ENCODE measurements at regions not wholly inside any gene's neighbourhood (a gene's known extent, or its start where the extent isn't known, plus 50 kb on each side); places are given as distances from the start of the nearest gene placed in this dataset.

DNA sequence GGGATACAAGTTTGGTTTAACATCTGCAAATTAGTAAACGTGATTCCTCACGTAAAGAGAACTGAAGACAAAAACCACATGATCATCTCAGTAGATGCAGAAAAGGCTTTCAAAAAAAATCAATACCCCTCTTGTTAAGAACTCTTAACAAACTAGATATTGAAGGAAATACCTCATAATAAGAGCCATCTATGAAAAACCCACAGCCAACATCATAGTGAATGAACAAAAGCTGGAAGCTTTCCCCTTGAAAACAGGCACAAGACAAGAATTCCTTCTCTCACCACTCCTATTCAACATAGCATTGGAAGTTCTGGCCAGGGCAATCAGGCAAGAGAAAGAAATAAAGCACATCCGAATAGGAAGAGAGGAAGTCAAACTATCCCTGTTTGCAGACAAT lies 160.5 kb downstream of the CSNK2A3 start:
- no peak overlapping the region for H3K4me3 ChIP-seq (ENCODE audit: low read length)
- no peaks in the 10 kb centered on the region for H3K36me3 ChIP-seq (ENCODE audit: insufficient read depth, low read length)
- H3K4me1 ChIP-seq (ENCODE audit: insufficient read depth, low read length) = no peaks in the 10 kb centered on the region
- ATAC-seq (ENCODE audit: poor library complexity) (no peak), DNase-seq (no peak)
- H3K27me3 ChIP-seq (ENCODE audit: control insufficient read depth in 1 of 2, insufficient read depth in 2 of 2, low read length in 2 of 2) = peaks cover 0 to 3% of the 10 kb centered on the region in 2 experiments
- Mint-ChIP-seq H3K9me3 (peaks cover 18% of the 10 kb centered on the region), H3K4me3 (no peak overlapping the region), H3K4me1 (ENCODE audit: low read depth) (no peaks in the 10 kb centered on the region), H3K27ac (no peak overlapping the region), H3K36me3 (ENCODE audit: low read depth) (no peaks in the 10 kb centered on the region), H3K27me3 (no peaks in the 10 kb centered on the region)
- POLR2A ChIA-PET = no interaction called here
- TF ChIP-seq CTCF (IDR thresholded peaks at IDR 0.05) = no peak
- H3K27ac ChIP-seq (ENCODE audit: low read depth in 1 of 2, low read length in 2 of 2) = no peak overlapping the region
- intact Hi-C loops (cut with DNase I, micrococcal nuclease) = no loop called here
- H3K9me3 ChIP-seq (ENCODE audit: control insufficient read depth in 1 of 2, insufficient read depth in 1 of 2, low read length in 2 of 2) = peaks cover 4 to 10% of the 10 kb centered on the region in 2 experiments
- CTCF ChIA-PET = no interaction called here

- no peak for ATAC-seq (ENCODE audit: poor library complexity)
- ChIA-PET CTCF (no interaction called here), POLR2A (no interaction called here)
- no peak for TF ChIP-seq CTCF (IDR thresholded peaks at IDR 0.05)
- H3K4me1 ChIP-seq (ENCODE audit: insufficient read depth, low read length) = no peaks in the 10 kb centered on the region
- H3K4me1 Mint-ChIP-seq (ENCODE audit: low read depth) = no peaks in the 10 kb centered on the region
- peaks cover 0 to 3% of the 10 kb centered on the region in 2 experiments for H3K27me3 ChIP-seq (ENCODE audit: control insufficient read depth in 1 of 2, insufficient read depth in 2 of 2, low read length in 2 of 2)
- H3K27me3 Mint-ChIP-seq = no peaks in the 10 kb centered on the region
- no peak overlapping the region for H3K4me3 Mint-ChIP-seq
- H3K27ac Mint-ChIP-seq = no peak overlapping the region
- H3K36me3 Mint-ChIP-seq (ENCODE audit: low read depth) = no peaks in the 10 kb centered on the region
- peaks cover 17% of the 10 kb centered on the region for H3K9me3 Mint-ChIP-seq
- no peak overlapping the region for H3K27ac ChIP-seq (ENCODE audit: low read depth in 1 of 2, low read length in 2 of 2)
- H3K36me3 ChIP-seq (ENCODE audit: insufficient read depth, low read length) = no peaks in the 10 kb centered on the region
- H3K4me3 ChIP-seq (ENCODE audit: low read length) = no peak overlapping the region
- intact Hi-C loops (cut with DNase I, micrococcal nuclease) = no loop called here
- H3K9me3 ChIP-seq (ENCODE audit: control insufficient read depth in 1 of 2, insufficient read depth in 1 of 2, low read length in 2 of 2) = peaks cover 4 to 10% of the 10 kb centered on the region in 2 experiments
- no peak for DNase-seq
Measured at GRCh38 chr11:11189506-11189905, 163.5 kb downstream of the CSNK2A3 start.

GRCh38 chr11:11186249-11186648 lies 166.8 kb downstream of the CSNK2A3 start:
- CTCF ChIA-PET = no interaction called here
- Histone ChIP-seq H3K27me3 (ENCODE audit: control insufficient read depth in 1 of 2, insufficient read depth in 2 of 2, low read length in 2 of 2) (peaks cover 0 to 4% of the 10 kb centered on the region in 2 experiments), H3K4me1 (ENCODE audit: insufficient read depth, low read length) (no peaks in the 10 kb centered on the region), H3K4me3 (ENCODE audit: low read length) (no peak overlapping the region), H3K9me3 (ENCODE audit: control insufficient read depth in 1 of 2, insufficient read depth in 1 of 2, low read length in 2 of 2) (peaks cover 4 to 7% of the 10 kb centered on the region in 2 experiments), H3K36me3 (ENCODE audit: insufficient read depth, low read length) (no peaks in the 10 kb centered on the region), H3K27ac (ENCODE audit: low read depth in 1 of 2, low read length in 2 of 2) (no peak overlapping the region)
- no peak overlapping the region for H3K27ac Mint-ChIP-seq
- peaks cover 8% of the 10 kb centered on the region for H3K9me3 Mint-ChIP-seq
- DNase-seq (no peak), ATAC-seq (ENCODE audit: poor library complexity) (no peak)
- no peak overlapping the region for H3K4me3 Mint-ChIP-seq
- no peaks in the 10 kb centered on the region for H3K36me3 Mint-ChIP-seq (ENCODE audit: low read depth)
- intact Hi-C loops (cut with DNase I, micrococcal nuclease) = no loop called here
- H3K4me1 Mint-ChIP-seq (ENCODE audit: low read depth) = no peaks in the 10 kb centered on the region
- H3K27me3 Mint-ChIP-seq = peaks cover 12% of the 10 kb centered on the region
- TF ChIP-seq CTCF (IDR thresholded peaks at IDR 0.05) = no peak
- POLR2A ChIA-PET = no interaction called here
